IMR-90 (cell line): ENCODE measurements at regions not wholly inside any gene's neighbourhood (a gene's known extent, or its start where the extent isn't known, plus 50 kb on each side); places are given as distances from the start of the nearest gene placed in this dataset.
"Not testable (repeated sequence)": the region's sequence is repeated elsewhere in the genome, so short reads cannot be mapped to it uniquely, and the experiment has no call there.

ENCODE experiments used
- ATAC-seq: fragments of 200-7000 bp; cut with Tn5 transposase; 2 replicates; pipeline ENCODE4 v1.9.1; 2020; ENCODE audit warnings: low read depth, mild to moderate bottlenecking, moderate library complexity
- BruUV-seq: library from RNA; stranded (reverse); fragments of 400-500 nt; replicated peaks from 2 replicates; lab custom pipeline; 2021; lab: Mats Ljungman, UMichigan
- CTCF ChIA-PET: fragments of 300-600 bp; formaldehyde crosslinking; extraction: SDS; loops from one replicate; lab custom pipeline; 2021; ENCODE audit warnings: antibody characterized with exemption; lab: Yijun Ruan, JAX
- POLR2A ChIA-PET: fragments of 300-600 bp; sonication (Branson Sonifier 250); formaldehyde crosslinking; loops from one replicate; lab custom pipeline; 2022; ENCODE audit warnings: antibody characterized with exemption; ENCODE audit not compliant: unreplicated experiment; lab: Charles Lee
- DNase-seq: peaks from one replicate; pipeline ENCODE4 v3.0.0; 2013
- H2AFZ ChIP-seq: replicated peaks from 2 replicates; pipeline ENCODE3; 2013; ENCODE audit warnings: low read length, mild to moderate bottlenecking; ENCODE audit not compliant: poor library complexity
- H2AK5ac ChIP-seq: 2 replicates; pipeline ENCODE4 v1.6.1; 2013; ENCODE audit warnings: low read depth, low read length, inconsistent platforms
- H2AK9ac ChIP-seq: replicated peaks from 2 replicates; pipeline ENCODE3; 2013; ENCODE audit warnings: mild to moderate bottlenecking, low read depth, low read length, moderate library complexity; ENCODE audit not compliant: poor library complexity
- H2BK120ac ChIP-seq: 2 replicates; pipeline ENCODE4 v1.6.1; 2013; ENCODE audit warnings: low read depth, low read length, inconsistent platforms
- H2BK15ac ChIP-seq: 3 replicates; pipeline ENCODE4 v1.6.1; 2013; ENCODE audit warnings: low read depth, low read length, inconsistent platforms
- H2BK20ac ChIP-seq: 2 replicates; pipeline ENCODE4 v1.6.1; 2013; ENCODE audit warnings: low read depth, mild to moderate bottlenecking, inconsistent platforms, low read length, moderate library complexity
- H2BK5ac ChIP-seq: 2 replicates; pipeline ENCODE4 v1.6.1; 2013; ENCODE audit warnings: mild to moderate bottlenecking, low read depth, low read length, inconsistent platforms; ENCODE audit not compliant: poor library complexity, severe bottlenecking
- H3K14ac ChIP-seq: replicated peaks from 2 replicates; pipeline ENCODE4 v1.6.1; 2013; ENCODE audit warnings: low read depth, low read length, inconsistent platforms
- H3K18ac ChIP-seq: 2 replicates; pipeline ENCODE4 v1.6.1; 2013; ENCODE audit warnings: low read depth, low read length, control low read depth
- H3K23ac ChIP-seq: 2 replicates; pipeline ENCODE4 v1.6.1; 2013; ENCODE audit warnings: low read depth, low read length, inconsistent platforms
- H3K27ac ChIP-seq: 2 replicates; pipeline ENCODE4 v1.5.1; 2013; ENCODE audit warnings: mild to moderate bottlenecking, control low read depth, low read length; ENCODE audit not compliant: insufficient read depth
- H3K27me3 ChIP-seq: 2 replicates; pipeline ENCODE4 v1.6.1; 2013; ENCODE audit warnings: low read length; ENCODE audit not compliant: control insufficient read depth, insufficient read depth
- H3K36me3 ChIP-seq: 2 replicates; pipeline ENCODE4 v1.6.1; 2013; ENCODE audit warnings: low read length, mixed read lengths; ENCODE audit not compliant: control insufficient read depth, insufficient read depth
- H3K4ac ChIP-seq: 2 replicates; pipeline ENCODE4 v1.6.1; 2013; ENCODE audit warnings: low read depth, low read length, inconsistent platforms
- H3K4me1 ChIP-seq: 2 replicates; pipeline ENCODE4 v1.6.1; 2013; ENCODE audit warnings: low read length, mixed read lengths; ENCODE audit not compliant: control insufficient read depth, insufficient read depth
- H3K4me2 ChIP-seq: 2 replicates; pipeline ENCODE4 v1.6.1; 2013; ENCODE audit warnings: low read depth, mild to moderate bottlenecking, control low read depth, low read length, moderate library complexity
- H3K4me3 ChIP-seq: 2 replicates; pipeline ENCODE4 v1.5.1; 2013; ENCODE audit warnings: low read depth, mild to moderate bottlenecking, control low read depth, low read length, moderate library complexity; ENCODE audit not compliant: insufficient read depth
- H3K56ac ChIP-seq: 2 replicates; pipeline ENCODE4 v1.6.1; 2013; ENCODE audit warnings: low read length, inconsistent platforms; ENCODE audit not compliant: insufficient read depth; ENCODE audit errors: extremely low read depth
- H3K79me1 ChIP-seq, 2 experiments: 2 replicates each; pipeline ENCODE4 v1.6.1; 2013; ENCODE audit warnings: low read length in 2 of 2, inconsistent platforms in 1 of 2, low read depth in 1 of 2
- H3K9ac ChIP-seq: 2 replicates; pipeline ENCODE4 v1.6.1; 2013; ENCODE audit warnings: low read depth, low read length, control low read depth
- H3K9me1 ChIP-seq: 2 replicates; pipeline ENCODE4 v1.6.1; 2013; ENCODE audit warnings: low read length, inconsistent platforms; ENCODE audit not compliant: insufficient read depth
- H3K9me3 ChIP-seq: 2 replicates; pipeline ENCODE4 v1.6.1; 2013; ENCODE audit warnings: low read length; ENCODE audit not compliant: control insufficient read depth, insufficient read depth
- H4K20me1 ChIP-seq: 2 replicates; pipeline ENCODE4 v1.6.1; 2013; ENCODE audit warnings: low read length, inconsistent platforms; ENCODE audit not compliant: insufficient read depth
- H4K5ac ChIP-seq: 2 replicates; pipeline ENCODE4 v1.6.1; 2013; ENCODE audit warnings: mild to moderate bottlenecking, low read depth, low read length, control low read depth
- H4K8ac ChIP-seq, 2 experiments: 2 replicates each; pipeline ENCODE4 v1.6.1; 2013; ENCODE audit warnings: low read depth in 2 of 2, low read length in 2 of 2, control low read depth in 1 of 2, inconsistent platforms in 1 of 2
- H4K91ac ChIP-seq: 2 replicates; pipeline ENCODE4 v1.6.1; 2013; ENCODE audit warnings: low read depth, low read length, inconsistent platforms; ENCODE audit not compliant: insufficient read depth
- WGBS, 2 experiments: methylation state at CpG; one replicate each; pipeline versions ENCODE4 v1.1.5 to v1.1.7; 2013; ENCODE audit warnings: missing lambda C conversion rate in 2 of 2; ENCODE audit not compliant: insufficient read length in 1 of 2; ENCODE audit errors: extremely low coverage in 2 of 2; 5-methylcytosine and 5-hydroxymethylcytosine counted together
- dilution Hi-C: fragments of 300-500 bp; cut with HindIII; formaldehyde crosslinking; loops from one replicate; pipeline ENCODE4 v1.14.3; 2018; ENCODE audit warnings: low sequenced_read_pairs; ENCODE audit not compliant: unreplicated experiment
- in situ Hi-C: fragments of 300-500 bp; cut with MboI; formaldehyde crosslinking; loops from 3 replicates; pipeline ENCODE4 v1.14.3; 2019; ENCODE audit warnings: low sequenced_read_pairs, inconsistent platforms, mixed read lengths
- intact Hi-C: fragments of 100-400 bp; cut with micrococcal nuclease; formaldehyde crosslinking; loops from 2 replicates; pipeline ENCODE4 v1.10.0; 2022

- H4K91ac ChIP-seq, H2AK9ac ChIP-seq, H2BK5ac ChIP-seq, H2BK15ac ChIP-seq, DNase-seq, in situ Hi-C loops, dilution Hi-C loops, POLR2A ChIA-PET, H4K20me1 ChIP-seq, H3K9ac ChIP-seq, H2BK20ac ChIP-seq, H3K36me3 ChIP-seq, CTCF ChIA-PET, H3K27ac ChIP-seq, H3K14ac ChIP-seq, ATAC-seq, H2AK5ac ChIP-seq, H2BK120ac ChIP-seq, H3K4me2 ChIP-seq, BruUV-seq, H2AFZ ChIP-seq, H3K9me1 ChIP-seq, H3K56ac ChIP-seq, H4K8ac ChIP-seq, H3K23ac ChIP-seq, H3K9me3 ChIP-seq, H3K27me3 ChIP-seq, H4K5ac ChIP-seq, H3K4ac ChIP-seq, H3K4me1 ChIP-seq, H3K18ac ChIP-seq, intact Hi-C loops, H3K79me1 ChIP-seq, H3K4me3 ChIP-seq: not testable (repeated sequence)
- WGBS, 2 experiments, result 100% methylated on average over 5 of the region's 18 CpGs; no CpG with 5 or more reads in 1 of the 2 experiments
Measured at GRCh38 chr4:53877096-53877495, 187.3 kb downstream of the CHIC2 start.
